ENCODE measurements at regions not wholly inside any gene's neighbourhood (a gene's known extent, or its start where the extent isn't known, plus 50 kb on each side); places are given as distances from the start of the nearest gene placed in this dataset.

DNA sequence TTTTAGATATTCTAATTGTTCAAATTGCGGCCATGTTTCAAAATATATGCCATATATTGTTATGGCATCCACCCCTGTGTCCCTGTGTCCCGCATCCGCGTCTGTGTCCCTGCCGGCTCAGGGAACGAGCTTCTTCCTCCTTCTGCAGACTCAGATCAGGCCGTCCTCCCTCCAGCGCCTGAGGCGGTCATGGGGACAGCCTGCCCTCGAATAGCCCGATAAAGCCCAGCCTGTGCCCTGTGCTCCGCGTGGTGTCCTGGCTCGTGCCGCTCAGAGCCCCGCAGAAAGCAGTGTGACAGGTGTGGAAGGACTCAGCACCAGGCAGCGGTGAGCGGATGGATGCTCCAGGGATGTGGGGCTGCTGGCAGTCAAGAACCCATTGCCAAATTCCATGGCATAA, 663.4 kb upstream of the DEFB115 start:
- TF ChIP-seq, protein P1, sequence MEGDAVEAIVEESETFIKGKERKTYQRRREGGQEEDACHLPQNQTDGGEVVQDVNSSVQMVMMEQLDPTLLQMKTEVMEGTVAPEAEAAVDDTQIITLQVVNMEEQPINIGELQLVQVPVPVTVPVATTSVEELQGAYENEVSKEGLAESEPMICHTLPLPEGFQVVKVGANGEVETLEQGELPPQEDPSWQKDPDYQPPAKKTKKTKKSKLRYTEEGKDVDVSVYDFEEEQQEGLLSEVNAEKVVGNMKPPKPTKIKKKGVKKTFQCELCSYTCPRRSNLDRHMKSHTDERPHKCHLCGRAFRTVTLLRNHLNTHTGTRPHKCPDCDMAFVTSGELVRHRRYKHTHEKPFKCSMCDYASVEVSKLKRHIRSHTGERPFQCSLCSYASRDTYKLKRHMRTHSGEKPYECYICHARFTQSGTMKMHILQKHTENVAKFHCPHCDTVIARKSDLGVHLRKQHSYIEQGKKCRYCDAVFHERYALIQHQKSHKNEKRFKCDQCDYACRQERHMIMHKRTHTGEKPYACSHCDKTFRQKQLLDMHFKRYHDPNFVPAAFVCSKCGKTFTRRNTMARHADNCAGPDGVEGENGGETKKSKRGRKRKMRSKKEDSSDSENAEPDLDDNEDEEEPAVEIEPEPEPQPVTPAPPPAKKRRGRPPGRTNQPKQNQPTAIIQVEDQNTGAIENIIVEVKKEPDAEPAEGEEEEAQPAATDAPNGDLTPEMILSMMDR (IDR thresholded peaks at IDR 0.05), result no peak
- TF ChIP-seq POLR2A (IDR thresholded peaks at IDR 0.05), result no peak

Measured in adrenal gland (tissue), 5 donors.